Thyroid gland (tissue), 4 donors: ENCODE measurements at regions not wholly inside any gene's neighbourhood (a gene's known extent, or its start where the extent isn't known, plus 50 kb on each side); places are given as distances from the start of the nearest gene placed in this dataset.

Experiments used
- CTCF ChIP-seq, 6 experiments: fragments of 200-600 bp in 3 of 6; fragments of 450-650 bp in 3 of 6; sonication (generic) in 3 of 6; IDR thresholded peaks; one replicate each; pipeline ENCODE4 v1.5.1; 2016 to 2019; ENCODE audit warnings: antibody characterized with exemption in 6 of 6, mild to moderate bottlenecking in 2 of 6, inconsistent platforms in 1 of 6, moderate library complexity in 1 of 6
- POLR2A ChIP-seq, 2 donors: fragments of 450-650 bp; IDR thresholded peaks; one replicate each; pipeline ENCODE4 v1.6.1; 2017; ENCODE audit warnings: antibody characterized with exemption in 2 of 2, mild to moderate bottlenecking in 2 of 2, moderate library complexity in 1 of 2

GRCh38 chr1:54460861-54461387 lies 54.7 kb upstream of the SSBP3 start:
- TF ChIP-seq CTCF (IDR thresholded peaks at IDR 0.05) (no peak), POLR2A (IDR thresholded peaks at IDR 0.05) (no peak)
